Endothelial cell (in vitro differentiated cells): ENCODE measurements at regions not wholly inside any gene's neighbourhood (a gene's known extent, or its start where the extent isn't known, plus 50 kb on each side); places are given as distances from the start of the nearest gene placed in this dataset.

ENCODE experiments used
- DNase-seq: peaks from one replicate; pipeline ENCODE4 v3.0.0; 2021; ENCODE audit warnings: low spot score
- H3K27ac Mint-ChIP-seq: one replicate; pipeline ENCODE4 v1.8.0; 2021; ENCODE audit warnings: mixed read lengths, inconsistent platforms; ENCODE audit not compliant: unreplicated experiment
- H3K27me3 Mint-ChIP-seq: one replicate; pipeline ENCODE4 v1.8.0; 2021; ENCODE audit warnings: mild to moderate bottlenecking, moderate library complexity, mixed read lengths, inconsistent platforms; ENCODE audit not compliant: unreplicated experiment
- H3K36me3 Mint-ChIP-seq: one replicate; pipeline ENCODE4 v1.8.0; 2021; ENCODE audit warnings: mild to moderate bottlenecking, low read depth, mixed read lengths, inconsistent platforms; ENCODE audit not compliant: unreplicated experiment
- H3K4me1 Mint-ChIP-seq: one replicate; pipeline ENCODE4 v1.8.0; 2021; ENCODE audit warnings: mild to moderate bottlenecking, mixed read lengths, inconsistent platforms; ENCODE audit not compliant: unreplicated experiment
- H3K4me3 Mint-ChIP-seq: one replicate; pipeline ENCODE4 v1.8.0; 2021; ENCODE audit warnings: mild to moderate bottlenecking, mixed read lengths, inconsistent platforms; ENCODE audit not compliant: unreplicated experiment
- H3K9me3 Mint-ChIP-seq: one replicate; pipeline ENCODE4 v1.8.0; 2021; ENCODE audit warnings: mixed read lengths, inconsistent platforms; ENCODE audit not compliant: unreplicated experiment
- TF ChIP-seq, protein P1 (sequence below): fragments of 200-600 bp; sonication (generic); IDR thresholded peaks from one replicate; pipeline ENCODE4 v1.5.0; 2021; ENCODE audit warnings: antibody characterized with exemption; ENCODE audit not compliant: unreplicated experiment

DNA sequence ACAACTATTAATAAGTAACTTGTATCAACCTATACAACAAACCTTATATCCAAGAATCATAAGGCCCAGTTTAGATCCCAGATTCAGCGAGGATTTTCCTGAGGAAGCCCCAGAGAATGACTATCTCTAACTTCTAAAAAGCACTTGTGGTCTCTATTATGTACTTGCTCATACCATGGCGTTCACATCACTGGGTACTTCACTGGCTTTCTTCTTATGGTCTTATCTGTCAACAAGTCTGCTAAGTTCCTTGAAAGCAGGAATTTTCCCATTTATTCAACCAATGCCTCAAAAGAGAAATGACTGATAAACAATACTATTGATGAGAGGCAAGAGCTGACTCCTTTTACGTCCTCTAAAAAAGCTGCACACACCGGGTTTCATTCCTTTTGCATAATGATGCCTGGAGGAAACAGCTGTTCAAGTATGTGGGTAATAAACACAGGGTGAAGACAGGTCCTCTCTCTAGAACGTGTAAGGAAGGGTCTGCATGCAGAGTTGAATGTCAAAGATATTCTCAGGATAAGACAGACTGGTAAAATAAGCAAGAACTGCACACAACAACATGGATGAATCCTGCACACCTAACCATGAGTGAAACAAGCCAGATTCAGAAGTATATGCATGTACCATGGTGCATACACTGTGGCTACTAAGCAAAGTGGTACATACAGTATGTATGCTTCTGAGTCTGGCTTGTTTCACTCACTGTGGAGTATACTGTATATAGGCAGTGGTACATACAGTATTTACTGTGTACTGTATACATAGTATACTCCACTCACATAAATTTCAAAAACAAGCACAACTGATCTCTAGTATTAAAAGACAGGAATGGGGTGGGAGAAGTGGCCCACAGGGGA, 408.7 kb downstream of the SHQ1 start:
- TF ChIP-seq, protein P1, sequence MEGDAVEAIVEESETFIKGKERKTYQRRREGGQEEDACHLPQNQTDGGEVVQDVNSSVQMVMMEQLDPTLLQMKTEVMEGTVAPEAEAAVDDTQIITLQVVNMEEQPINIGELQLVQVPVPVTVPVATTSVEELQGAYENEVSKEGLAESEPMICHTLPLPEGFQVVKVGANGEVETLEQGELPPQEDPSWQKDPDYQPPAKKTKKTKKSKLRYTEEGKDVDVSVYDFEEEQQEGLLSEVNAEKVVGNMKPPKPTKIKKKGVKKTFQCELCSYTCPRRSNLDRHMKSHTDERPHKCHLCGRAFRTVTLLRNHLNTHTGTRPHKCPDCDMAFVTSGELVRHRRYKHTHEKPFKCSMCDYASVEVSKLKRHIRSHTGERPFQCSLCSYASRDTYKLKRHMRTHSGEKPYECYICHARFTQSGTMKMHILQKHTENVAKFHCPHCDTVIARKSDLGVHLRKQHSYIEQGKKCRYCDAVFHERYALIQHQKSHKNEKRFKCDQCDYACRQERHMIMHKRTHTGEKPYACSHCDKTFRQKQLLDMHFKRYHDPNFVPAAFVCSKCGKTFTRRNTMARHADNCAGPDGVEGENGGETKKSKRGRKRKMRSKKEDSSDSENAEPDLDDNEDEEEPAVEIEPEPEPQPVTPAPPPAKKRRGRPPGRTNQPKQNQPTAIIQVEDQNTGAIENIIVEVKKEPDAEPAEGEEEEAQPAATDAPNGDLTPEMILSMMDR = no peak
- no peak for DNase-seq
- Mint-ChIP-seq H3K27me3 (peaks cover 2% of the 10 kb centered on the region), H3K9me3 (no peaks in the 10 kb centered on the region), H3K36me3 (peaks cover 16% of the 10 kb centered on the region), H3K27ac (no peak overlapping the region), H3K4me1 (peaks cover 69% of the 10 kb centered on the region), H3K4me3 (no peak overlapping the region)

DNA sequence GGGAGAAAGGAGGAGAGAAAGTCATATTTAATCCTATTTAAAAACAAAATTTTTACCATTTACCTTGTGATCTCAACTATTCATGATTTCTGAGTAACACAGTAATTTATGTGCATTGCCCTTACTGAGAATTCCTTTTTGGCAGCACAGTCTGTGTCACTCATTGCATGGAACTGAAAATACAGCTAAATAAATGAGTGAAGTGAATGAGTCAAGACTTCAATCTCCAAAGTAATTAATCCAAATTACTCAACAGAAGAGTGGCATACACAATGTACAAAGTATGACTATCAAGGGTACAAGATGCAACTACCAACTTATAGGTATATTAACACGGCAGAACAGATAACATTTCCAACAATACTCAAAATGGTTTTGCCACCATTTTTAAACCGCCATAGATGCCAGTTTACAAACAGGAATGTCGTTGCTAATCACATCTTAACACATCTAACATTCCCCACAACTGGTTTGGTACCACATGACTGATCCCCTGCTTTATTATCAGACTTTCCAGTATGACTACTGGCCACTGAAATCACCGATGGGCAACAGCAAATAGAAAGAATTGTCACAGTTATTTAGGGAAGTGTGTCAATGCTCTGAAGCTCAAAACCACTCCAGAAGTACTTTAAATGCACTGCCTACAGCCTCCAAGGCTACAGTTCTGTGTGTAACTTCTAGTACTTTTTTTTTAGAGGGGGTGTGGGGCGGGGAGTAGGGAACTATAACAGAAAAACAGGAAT, 410.4 kb downstream of the SHQ1 start:
- no peaks in the 10 kb centered on the region for H3K27me3 Mint-ChIP-seq
- no peak for DNase-seq
- no peak overlapping the region for H3K4me3 Mint-ChIP-seq
- no peaks in the 10 kb centered on the region for H3K9me3 Mint-ChIP-seq
- peaks cover 9% of the 10 kb centered on the region for H3K36me3 Mint-ChIP-seq
- peak overlapping the region; percentile 30 for H3K27ac Mint-ChIP-seq
- TF ChIP-seq, protein P1 = no peak
- H3K4me1 Mint-ChIP-seq = peaks cover 56% of the 10 kb centered on the region

DNA sequence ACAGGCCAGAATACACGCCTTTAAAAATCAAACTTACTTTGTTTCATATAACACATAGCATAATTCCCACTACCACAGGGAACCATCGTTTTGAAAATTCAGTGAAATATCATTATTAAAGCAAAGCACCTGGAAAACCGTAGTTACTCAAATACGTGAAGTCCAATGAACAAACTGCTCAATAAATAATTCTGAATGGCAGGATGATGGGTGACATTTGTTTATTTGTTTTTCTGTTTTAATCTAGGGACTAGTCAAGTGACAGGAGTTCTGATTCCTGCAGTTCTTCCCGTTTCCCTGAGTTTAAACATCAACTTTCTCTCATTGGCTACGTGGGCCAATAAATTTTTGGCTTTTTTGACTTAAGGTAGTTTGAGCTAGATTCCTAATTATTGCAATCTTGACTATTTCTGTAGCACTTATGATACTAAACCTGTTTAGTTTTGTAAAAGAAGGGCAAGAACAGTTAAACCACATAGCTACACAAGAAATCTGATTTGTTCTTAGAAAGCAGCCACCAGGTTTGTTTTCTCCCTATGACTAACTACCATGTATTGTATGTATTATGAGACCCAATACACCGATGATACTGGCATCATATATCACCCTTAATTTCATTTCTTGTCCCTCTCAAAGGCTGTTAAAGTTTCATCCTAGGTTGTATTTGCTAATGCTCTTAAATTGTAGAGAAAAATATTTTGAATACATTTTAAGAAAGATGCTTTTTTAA, 411.2 kb downstream of the SHQ1 start:
- H3K9me3 Mint-ChIP-seq = no peaks in the 10 kb centered on the region
- no peak overlapping the region for H3K4me3 Mint-ChIP-seq
- TF ChIP-seq, protein P1 = no peak
- peaks cover 9% of the 10 kb centered on the region for H3K36me3 Mint-ChIP-seq
- peak overlapping the region; percentile 49 for H3K27ac Mint-ChIP-seq
- H3K4me1 Mint-ChIP-seq = peaks cover 50% of the 10 kb centered on the region
- H3K27me3 Mint-ChIP-seq = no peaks in the 10 kb centered on the region
- DNase-seq = no peak

DNA sequence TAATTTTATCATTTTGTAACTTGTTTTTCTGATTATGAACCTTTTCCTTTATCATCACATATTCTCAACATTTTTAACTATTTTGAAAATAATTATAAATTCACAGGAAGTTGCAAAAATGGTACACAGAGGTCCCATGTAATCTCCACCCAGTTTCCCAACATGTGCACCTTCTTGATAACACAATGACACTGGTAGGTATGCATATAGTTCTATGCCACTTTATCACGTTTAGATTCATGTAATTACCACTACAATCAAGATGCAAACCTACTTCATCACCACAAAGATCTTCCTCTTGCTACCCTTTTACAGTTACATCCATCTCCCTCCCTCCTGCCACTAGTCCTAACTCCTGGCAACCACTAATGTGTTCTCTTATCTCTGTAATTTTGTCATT, 413.9 kb downstream of the SHQ1 start:
- TF ChIP-seq, protein P1 = no peak
- Mint-ChIP-seq H3K27ac (no peak overlapping the region), H3K27me3 (no peaks in the 10 kb centered on the region), H3K4me3 (no peak overlapping the region), H3K9me3 (no peaks in the 10 kb centered on the region), H3K4me1 (peaks cover 33% of the 10 kb centered on the region), H3K36me3 (peaks cover 9% of the 10 kb centered on the region)
- no peak for DNase-seq
